A549 (cell line): ENCODE measurements at regions not wholly inside any gene's neighbourhood (a gene's known extent, or its start where the extent isn't known, plus 50 kb on each side); places are given as distances from the start of the nearest gene placed in this dataset.

Experiments
- ATAC-seq, 2 experiments: fragments of 200-7000 bp in 1 of 2; fragments of >200 bp in 1 of 2; cut with Nextera tagmentation in 1 of 2; cut with Tn5 transposase in 1 of 2; 3 replicates each; pipeline versions ENCODE4 v1.8.0 to v1.9.1; 2018 to 2020; ENCODE audit warnings: mild to moderate bottlenecking in 1 of 2, moderate library complexity in 1 of 2
- CTCF ChIA-PET: fragments of 300-600 bp; sonication (Branson Sonifier 250); formaldehyde crosslinking; extraction: SDS; loops from one replicate; lab custom pipeline; 2021; ENCODE audit warnings: antibody characterized with exemption, inconsistent platforms; lab: Yijun Ruan, JAX
- POLR2A ChIA-PET: fragments of 350-600 bp; formaldehyde crosslinking; extraction: SDS; loops from one replicate; lab custom pipeline; 2021; ENCODE audit warnings: antibody characterized with exemption, inconsistent platforms; lab: Yijun Ruan, JAX
- DNase-seq, 2 experiments: peaks; one replicate each; pipeline versions ENCODE4 v3.0.0 to v3.0.0-alpha.2; 2011 to 2016; ENCODE audit warnings: low read depth in 1 of 2, low spot score in 1 of 2
- FAIRE-seq: peaks from 2 replicates; lab custom pipeline; 2011; peaks lifted over from hg19 to GRCh38; lab: Jason Lieb, UNC
- H3K27ac ChIP-seq, 2 experiments: fragments of >200 bp; sonication (Bioruptor Twin); formaldehyde crosslinking; 3 replicates each; pipeline ENCODE4 v1.5.1; 2016 to 2017
- H3K4me1 ChIP-seq: fragments of >200 bp; sonication (Bioruptor Twin); formaldehyde crosslinking; 3 replicates; pipeline ENCODE4 v1.6.1; 2016
- H3K4me2 ChIP-seq: fragments of >200 bp; sonication (Bioruptor Twin); formaldehyde crosslinking; 3 replicates; pipeline ENCODE4 v1.6.1; 2016
- H3K4me3 ChIP-seq: fragments of >200 bp; sonication (Bioruptor Twin); formaldehyde crosslinking; 3 replicates; pipeline ENCODE4 v1.5.1; 2016
- H3K9me3 ChIP-seq: fragments of >200 bp; sonication (Bioruptor Twin); formaldehyde crosslinking; 3 replicates; pipeline ENCODE4 v1.6.1; 2016
- CHD4 ChIP-seq: fragments of 200-600 bp; sonication (generic); IDR thresholded peaks from 2 replicates; pipeline ENCODE4 v1.6.1; 2016; ENCODE audit warnings: antibody characterized with exemption, mild to moderate bottlenecking, borderline replicate concordance
- EHMT2 ChIP-seq: fragments of 200-600 bp; sonication (generic); IDR thresholded peaks from 2 replicates; pipeline ENCODE4 v1.6.1; 2016; ENCODE audit warnings: antibody characterized with exemption, low read depth, mild to moderate bottlenecking, moderate library complexity
- HDAC2 ChIP-seq: fragments of 200-600 bp; sonication (generic); IDR thresholded peaks from 2 replicates; pipeline ENCODE4 v1.6.1; 2016
- KDM5A ChIP-seq: fragments of 200-600 bp; sonication (generic); IDR thresholded peaks from 2 replicates; pipeline ENCODE4 v1.6.1; 2016; ENCODE audit warnings: antibody characterized with exemption, mild to moderate bottlenecking
- NPAS2 ChIP-seq: fragments of 250-450 bp; sonication (Bioruptor Pico); IDR thresholded peaks from 2 replicates; pipeline ENCODE4 v1.8.0; 2022; ENCODE audit warnings: mild to moderate bottlenecking, moderate library complexity, borderline replicate concordance
- NR3C1 ChIP-seq: fragments of >200 bp; sonication (Bioruptor Twin); formaldehyde crosslinking; IDR thresholded peaks from 3 replicates; pipeline ENCODE4 v1.6.1; 2017
- RFX5 ChIP-seq: fragments of 450-650 bp; IDR thresholded peaks from 2 replicates; pipeline ENCODE4 v1.7.1; 2014; ENCODE audit warnings: antibody characterized with exemption, mild to moderate bottlenecking, moderate library complexity
- SMC3 ChIP-seq: fragments of >200 bp; sonication (Bioruptor Twin); formaldehyde crosslinking; IDR thresholded peaks from 3 replicates; pipeline ENCODE4 v1.6.1; 2018; ENCODE audit warnings: inconsistent platforms
- ZC3H11A ChIP-seq: fragments of 450-650 bp; IDR thresholded peaks from 2 replicates; pipeline ENCODE4 v1.6.1; 2014; ENCODE audit warnings: antibody characterized with exemption, mild to moderate bottlenecking
- ZSCAN20 ChIP-seq: fragments of 250-450 bp; sonication (Bioruptor Pico); IDR thresholded peaks from 2 replicates; pipeline ENCODE4 v1.8.0; 2022; ENCODE audit warnings: mild to moderate bottlenecking, moderate library complexity
- WGBS: methylation state at CpG from one replicate; pipeline ENCODE4 v1.1.6; 2017; ENCODE audit errors: missing lambda C conversion rate; 5-methylcytosine and 5-hydroxymethylcytosine counted together
- TF ChIP-seq, protein P1 (sequence below): fragments of 250-450 bp; sonication (Bioruptor Pico); IDR thresholded peaks from 2 replicates; pipeline ENCODE4 v1.5.0; 2021; ENCODE audit warnings: mild to moderate bottlenecking, moderate library complexity, borderline replicate concordance
- TF ChIP-seq, protein P2 (sequence below): fragments of 250-450 bp; sonication (Bioruptor Pico); IDR thresholded peaks from 2 replicates; pipeline ENCODE4 v1.5.0; 2020; ENCODE audit warnings: low read depth, mild to moderate bottlenecking, moderate library complexity
- TF ChIP-seq, protein P3 (sequence below): fragments of >200 bp; sonication (Bioruptor Twin); formaldehyde crosslinking; IDR thresholded peaks from 3 replicates; pipeline ENCODE4 v1.5.1; 2016
- TF ChIP-seq, protein P4 (sequence below): IDR thresholded peaks from 2 replicates; pipeline ENCODE4 v1.6.1; 2012
- TF ChIP-seq, protein P5 (sequence below): IDR thresholded peaks from 2 replicates; pipeline ENCODE4 v1.6.1; 2012
- TF ChIP-seq, protein P6 (sequence below): fragments of >200 bp; sonication (Bioruptor Twin); formaldehyde crosslinking; IDR thresholded peaks from 3 replicates; pipeline ENCODE4 v1.6.1; 2016

DNA sequence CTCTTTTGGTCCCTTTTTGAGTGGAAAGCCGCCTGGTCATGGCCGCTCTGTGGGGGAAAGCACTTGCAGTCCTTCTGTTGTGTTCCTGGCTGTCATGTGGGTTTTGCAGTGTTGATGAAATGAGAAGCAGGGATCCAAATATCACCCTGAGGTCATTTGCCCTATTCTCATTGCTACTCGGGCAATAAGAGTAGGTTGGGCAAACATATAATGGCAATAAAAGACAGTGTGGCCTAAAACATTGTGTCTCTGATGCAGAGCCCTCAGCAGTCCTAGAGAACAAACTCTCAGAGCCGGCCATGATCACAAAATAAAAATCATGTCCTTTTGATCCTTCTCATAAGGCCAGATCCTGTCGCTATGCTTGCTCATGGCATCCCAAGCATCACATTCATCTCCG lies 361.1 kb upstream of the KLF4 start:
- ATAC-seq (no peak), FAIRE-seq (no peak), DNase-seq (no peak)
- Histone ChIP-seq H3K27ac (no peak overlapping the region), H3K4me1 (peaks cover 6% of the 10 kb centered on the region; the same call in 2 of the 3 replicates), H3K9me3 (no peaks in the 10 kb centered on the region), H3K4me2 (no peak overlapping the region), H3K4me3 (no peak overlapping the region)
- WGBS = 89% methylated on average over 6 of the region's 6 CpGs
- POLR2A ChIA-PET = no interaction called here
- CTCF ChIA-PET = interaction anchor here (1.2 kb wide), 1 partner anchor 9 kb away, joined by 3 read pairs; no protein-coding TSS in a partner anchor
- no peak for TF ChIP-seq NR3C1
- no peak for TF ChIP-seq KDM5A
- TF ChIP-seq, protein P1, sequence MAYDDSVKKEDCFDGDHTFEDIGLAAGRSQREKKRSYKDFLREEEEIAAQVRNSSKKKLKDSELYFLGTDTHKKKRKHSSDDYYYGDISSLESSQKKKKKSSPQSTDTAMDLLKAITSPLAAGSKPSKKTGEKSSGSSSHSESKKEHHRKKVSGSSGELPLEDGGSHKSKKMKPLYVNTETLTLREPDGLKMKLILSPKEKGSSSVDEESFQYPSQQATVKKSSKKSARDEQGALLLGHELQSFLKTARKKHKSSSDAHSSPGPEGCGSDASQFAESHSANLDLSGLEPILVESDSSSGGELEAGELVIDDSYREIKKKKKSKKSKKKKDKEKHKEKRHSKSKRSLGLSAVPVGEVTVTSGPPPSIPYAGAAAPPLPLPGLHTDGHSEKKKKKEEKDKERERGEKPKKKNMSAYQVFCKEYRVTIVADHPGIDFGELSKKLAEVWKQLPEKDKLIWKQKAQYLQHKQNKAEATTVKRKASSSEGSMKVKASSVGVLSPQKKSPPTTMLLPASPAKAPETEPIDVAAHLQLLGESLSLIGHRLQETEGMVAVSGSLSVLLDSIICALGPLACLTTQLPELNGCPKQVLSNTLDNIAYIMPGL = no peak
- TF ChIP-seq EHMT2 = no peak
- TF ChIP-seq, protein P2, sequence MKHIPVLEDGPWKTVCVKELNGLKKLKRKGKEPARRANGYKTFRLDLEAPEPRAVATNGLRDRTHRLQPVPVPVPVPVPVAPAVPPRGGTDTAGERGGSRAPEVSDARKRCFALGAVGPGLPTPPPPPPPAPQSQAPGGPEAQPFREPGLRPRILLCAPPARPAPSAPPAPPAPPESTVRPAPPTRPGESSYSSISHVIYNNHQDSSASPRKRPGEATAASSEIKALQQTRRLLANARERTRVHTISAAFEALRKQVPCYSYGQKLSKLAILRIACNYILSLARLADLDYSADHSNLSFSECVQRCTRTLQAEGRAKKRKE (CRISPR knock-in tag) = no peak
- TF ChIP-seq RFX5 = no peak
- no peak for TF ChIP-seq ZC3H11A
- no peak for TF ChIP-seq SMC3
- TF ChIP-seq, protein P3, sequence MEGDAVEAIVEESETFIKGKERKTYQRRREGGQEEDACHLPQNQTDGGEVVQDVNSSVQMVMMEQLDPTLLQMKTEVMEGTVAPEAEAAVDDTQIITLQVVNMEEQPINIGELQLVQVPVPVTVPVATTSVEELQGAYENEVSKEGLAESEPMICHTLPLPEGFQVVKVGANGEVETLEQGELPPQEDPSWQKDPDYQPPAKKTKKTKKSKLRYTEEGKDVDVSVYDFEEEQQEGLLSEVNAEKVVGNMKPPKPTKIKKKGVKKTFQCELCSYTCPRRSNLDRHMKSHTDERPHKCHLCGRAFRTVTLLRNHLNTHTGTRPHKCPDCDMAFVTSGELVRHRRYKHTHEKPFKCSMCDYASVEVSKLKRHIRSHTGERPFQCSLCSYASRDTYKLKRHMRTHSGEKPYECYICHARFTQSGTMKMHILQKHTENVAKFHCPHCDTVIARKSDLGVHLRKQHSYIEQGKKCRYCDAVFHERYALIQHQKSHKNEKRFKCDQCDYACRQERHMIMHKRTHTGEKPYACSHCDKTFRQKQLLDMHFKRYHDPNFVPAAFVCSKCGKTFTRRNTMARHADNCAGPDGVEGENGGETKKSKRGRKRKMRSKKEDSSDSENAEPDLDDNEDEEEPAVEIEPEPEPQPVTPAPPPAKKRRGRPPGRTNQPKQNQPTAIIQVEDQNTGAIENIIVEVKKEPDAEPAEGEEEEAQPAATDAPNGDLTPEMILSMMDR = no peak
- TF ChIP-seq, protein P4, sequence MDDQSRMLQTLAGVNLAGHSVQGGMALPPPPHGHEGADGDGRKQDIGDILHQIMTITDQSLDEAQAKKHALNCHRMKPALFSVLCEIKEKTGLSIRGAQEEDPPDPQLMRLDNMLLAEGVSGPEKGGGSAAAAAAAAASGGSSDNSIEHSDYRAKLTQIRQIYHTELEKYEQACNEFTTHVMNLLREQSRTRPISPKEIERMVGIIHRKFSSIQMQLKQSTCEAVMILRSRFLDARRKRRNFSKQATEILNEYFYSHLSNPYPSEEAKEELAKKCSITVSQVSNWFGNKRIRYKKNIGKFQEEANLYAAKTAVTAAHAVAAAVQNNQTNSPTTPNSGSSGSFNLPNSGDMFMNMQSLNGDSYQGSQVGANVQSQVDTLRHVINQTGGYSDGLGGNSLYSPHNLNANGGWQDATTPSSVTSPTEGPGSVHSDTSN = no peak
- TF ChIP-seq, protein P5, sequence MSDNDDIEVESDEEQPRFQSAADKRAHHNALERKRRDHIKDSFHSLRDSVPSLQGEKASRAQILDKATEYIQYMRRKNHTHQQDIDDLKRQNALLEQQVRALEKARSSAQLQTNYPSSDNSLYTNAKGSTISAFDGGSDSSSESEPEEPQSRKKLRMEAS = no peak
- TF ChIP-seq, protein P6, sequence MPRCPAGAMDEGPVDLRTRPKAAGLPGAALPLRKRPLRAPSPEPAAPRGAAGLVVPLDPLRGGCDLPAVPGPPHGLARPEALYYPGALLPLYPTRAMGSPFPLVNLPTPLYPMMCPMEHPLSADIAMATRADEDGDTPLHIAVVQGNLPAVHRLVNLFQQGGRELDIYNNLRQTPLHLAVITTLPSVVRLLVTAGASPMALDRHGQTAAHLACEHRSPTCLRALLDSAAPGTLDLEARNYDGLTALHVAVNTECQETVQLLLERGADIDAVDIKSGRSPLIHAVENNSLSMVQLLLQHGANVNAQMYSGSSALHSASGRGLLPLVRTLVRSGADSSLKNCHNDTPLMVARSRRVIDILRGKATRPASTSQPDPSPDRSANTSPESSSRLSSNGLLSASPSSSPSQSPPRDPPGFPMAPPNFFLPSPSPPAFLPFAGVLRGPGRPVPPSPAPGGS = no peak

DNA sequence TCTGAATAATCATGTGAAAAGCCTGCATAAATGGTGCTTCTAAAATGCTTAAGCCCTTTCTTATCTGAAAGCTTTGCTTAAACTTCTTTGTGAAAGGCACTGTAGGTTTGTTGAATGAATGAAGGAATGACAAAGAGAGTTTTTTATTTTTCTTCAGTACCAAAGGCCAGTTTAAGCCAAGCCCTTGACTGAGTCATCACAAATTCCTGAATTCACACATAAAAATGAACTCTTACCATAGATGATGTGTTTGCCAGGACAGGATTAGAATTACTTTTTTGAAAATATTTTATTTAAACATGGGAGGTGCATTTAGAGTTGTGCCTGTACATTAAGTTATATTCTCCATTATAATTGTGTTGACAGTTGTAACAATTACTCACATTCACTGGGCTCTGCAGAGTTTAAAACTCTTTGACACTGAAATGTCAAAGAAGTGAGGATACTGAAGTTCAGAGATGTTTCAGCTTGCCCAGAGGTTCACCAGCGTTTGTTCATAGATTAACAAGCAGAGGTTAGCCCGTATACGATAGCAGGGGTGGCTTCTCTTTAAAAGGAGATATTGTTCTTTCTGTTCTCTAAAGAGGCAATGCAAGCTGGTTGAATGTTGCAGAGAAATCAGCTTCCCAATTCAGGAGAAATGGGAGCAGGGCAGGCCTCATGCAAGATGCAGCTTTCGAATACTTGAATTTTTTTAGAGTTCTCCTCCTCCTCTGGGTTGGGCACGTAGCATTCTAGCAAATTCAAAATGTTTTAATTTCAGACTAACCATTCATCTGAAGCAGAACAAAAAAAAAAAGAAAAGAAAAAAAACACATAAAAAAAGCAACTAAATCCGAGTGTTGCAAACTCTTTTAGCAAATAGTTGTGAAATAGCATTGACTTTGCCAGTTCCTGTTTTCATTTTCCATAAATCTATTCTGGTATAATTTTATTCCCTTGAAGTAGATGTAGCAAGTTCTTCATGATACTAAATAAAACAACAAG lies 358.7 kb upstream of the KLF4 start:
- FAIRE-seq = no peak
- WGBS = 73% methylated on average over 6 of the region's 6 CpGs
- Histone ChIP-seq H3K9me3 (no peaks in the 10 kb centered on the region), H3K27ac (no peak overlapping the region), H3K4me1 (peaks cover 6% of the 10 kb centered on the region; the same call in 2 of the 3 replicates), H3K4me3 (no peak overlapping the region), H3K4me2 (no peak overlapping the region)
- CTCF ChIA-PET = no interaction called here
- ATAC-seq = no peak
- no peak for DNase-seq
- POLR2A ChIA-PET = no interaction called here
- no peak for TF ChIP-seq HDAC2
- no peak for TF ChIP-seq ZSCAN20 (CRISPR knock-in tag)
- TF ChIP-seq CHD4 = no peak
- no peak for TF ChIP-seq NPAS2 (CRISPR knock-in tag)
